ENCODE measurements at regions not wholly inside any gene's neighbourhood (a gene's known extent, or its start where the extent isn't known, plus 50 kb on each side); places are given as distances from the start of the nearest gene placed in this dataset.

GRCh38 chr4:145351162-145351561 is 130.5 kb upstream of the SMAD1 start:
- TF ChIP-seq CTCF (IDR thresholded peaks at IDR 0.05 in 8 of 11, conservative IDR thresholded peaks at IDR 0.05 in 3 of 11) (no peak), POLR2A (IDR thresholded peaks at IDR 0.05) (no peak)
